Embryonic facial prominence (tissue), 1 donor: ENCODE measurements at regions not wholly inside any gene's neighbourhood (a gene's known extent, or its start where the extent isn't known, plus 50 kb on each side); places are given as distances from the start of the nearest gene placed in this dataset.
A peak's percentile ranks its signal among the peaks of the same experiment; 100 is the strongest.

Experiments
- DNase-seq: peaks from one replicate; pipeline ENCODE4 v3.0.0-alpha.2; 2016; ENCODE audit errors: extremely low spot score

GRCh38 chr15:66945286-66945685 is 120.1 kb upstream of the SMAD3 start:
- no peak for DNase-seq

GRCh38 chr15:66945842-66946241 is 119.6 kb upstream of the SMAD3 start:
- no peak for DNase-seq

GRCh38 chr15:66946578-66947164 is 118.7 kb upstream of the SMAD3 start:
- peak; percentile 55 for DNase-seq

GRCh38 chr15:66947471-66947870 is 117.9 kb upstream of the SMAD3 start:
- DNase-seq = no peak

GRCh38 chr15:66948294-66948693 is 117.1 kb upstream of the SMAD3 start:
- no peak for DNase-seq

GRCh38 chr15:66950114-66950513 is 115.3 kb upstream of the SMAD3 start:
- no peak for DNase-seq

- DNase-seq = no peak
These were observed 113.7 kb upstream of the SMAD3 start for GRCh38 chr15:66951531-66952320.

GRCh38 chr15:66952756-66953522 is 112.5 kb upstream of the SMAD3 start:
- no peak for DNase-seq

- no peak for DNase-seq
These were observed 111.7 kb upstream of the SMAD3 start for GRCh38 chr15:66953523-66954229.

GRCh38 chr15:66954601-66955000 is 110.8 kb upstream of the SMAD3 start:
- no peak for DNase-seq

GRCh38 chr15:66955001-66955516 is 110.3 kb upstream of the SMAD3 start:
- no peak for DNase-seq

GRCh38 chr15:66955871-66956585 is 109.4 kb upstream of the SMAD3 start:
- DNase-seq = no peak

GRCh38 chr15:66956672-66957430 is 108.6 kb upstream of the SMAD3 start:
- no peak for DNase-seq

GRCh38 chr15:66957431-66957720 is 108.0 kb upstream of the SMAD3 start:
- DNase-seq = no peak

- DNase-seq = no peak
These were observed 106.3 kb upstream of the SMAD3 start for GRCh38 chr15:66959066-66959465.

GRCh38 chr15:66959875-66960274 is 105.5 kb upstream of the SMAD3 start:
- DNase-seq = no peak

- DNase-seq = no peak
These were observed 104.9 kb upstream of the SMAD3 start for GRCh38 chr15:66960519-66960918.

- no peak for DNase-seq
These were observed 104.0 kb upstream of the SMAD3 start for GRCh38 chr15:66961407-66961884.

- DNase-seq = no peak
These were observed 103.5 kb upstream of the SMAD3 start for GRCh38 chr15:66961901-66962300.

GRCh38 chr15:66962522-66962921 is 102.9 kb upstream of the SMAD3 start:
- DNase-seq = no peak

- no peak for DNase-seq
These were observed 102.3 kb upstream of the SMAD3 start for GRCh38 chr15:66963084-66963483.
